GM18499 (cell line): ENCODE measurements at regions not wholly inside any gene's neighbourhood (a gene's known extent, or its start where the extent isn't known, plus 50 kb on each side); places are given as distances from the start of the nearest gene placed in this dataset.

Experiments
- ATAC-seq: cut with Tn5 transposase; IDR thresholded peaks from one replicate; pipeline ENCODE4 v1.9.1; 2021; ENCODE audit warnings: moderate number of reproducible peaks; ENCODE audit not compliant: insufficient read depth, unreplicated experiment

DNA sequence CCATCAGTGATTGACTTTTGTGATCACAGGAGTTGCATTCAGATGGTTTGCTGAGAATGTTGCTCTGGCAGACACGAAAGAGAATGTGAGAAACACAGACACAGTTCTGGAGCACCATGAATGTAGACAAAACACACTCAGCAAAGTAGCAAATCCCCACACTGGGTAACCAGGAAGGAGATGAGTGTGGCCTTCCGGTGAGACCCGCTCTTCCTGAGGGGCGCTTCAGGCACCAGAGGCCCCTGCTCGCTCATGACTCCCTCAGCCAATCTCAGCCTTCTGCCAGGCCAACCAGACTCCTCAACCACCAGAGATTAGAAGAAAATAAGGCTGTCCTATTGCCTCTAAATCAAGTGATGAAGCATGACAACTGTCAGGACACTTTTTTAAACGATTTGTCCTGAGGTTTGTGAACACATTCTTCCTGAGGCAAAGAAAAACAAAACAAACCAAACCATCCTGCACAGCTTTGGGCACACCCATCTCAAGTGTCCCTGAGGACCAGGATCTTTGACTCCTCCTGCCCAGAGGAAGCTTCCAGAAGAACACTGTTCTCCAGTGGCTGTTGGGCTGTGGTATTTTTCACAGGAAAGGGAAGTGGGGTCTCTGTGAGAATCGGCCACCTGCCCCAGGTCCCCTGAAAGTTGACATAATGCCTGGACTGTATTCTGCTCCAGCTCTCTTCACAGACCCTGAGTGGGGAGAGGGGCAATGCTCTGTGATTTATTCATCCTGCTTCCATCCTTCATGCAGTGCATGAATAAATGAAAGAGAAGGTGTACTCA is 152.8 kb downstream of the BCL11A start:
- no peak for ATAC-seq

DNA sequence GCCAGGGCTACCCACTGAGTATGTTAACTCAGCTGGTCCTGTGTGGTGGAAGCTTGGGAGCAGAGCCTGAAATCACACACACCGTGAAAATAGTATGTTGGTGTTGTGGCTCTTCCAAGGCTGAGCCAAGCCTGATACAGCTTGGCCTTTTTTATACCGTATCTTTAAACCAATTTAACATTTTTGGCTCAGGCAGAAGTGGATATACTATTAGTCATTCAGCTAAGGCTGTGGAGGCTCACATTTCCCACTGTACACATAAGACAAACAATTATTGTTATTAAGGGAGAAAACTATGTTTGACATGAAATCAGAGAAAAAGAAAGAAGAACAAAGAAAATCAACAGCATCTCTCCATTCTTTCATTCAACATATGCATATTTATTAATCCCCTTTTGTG is 159.0 kb downstream of the BCL11A start:
- no peak for ATAC-seq

DNA sequence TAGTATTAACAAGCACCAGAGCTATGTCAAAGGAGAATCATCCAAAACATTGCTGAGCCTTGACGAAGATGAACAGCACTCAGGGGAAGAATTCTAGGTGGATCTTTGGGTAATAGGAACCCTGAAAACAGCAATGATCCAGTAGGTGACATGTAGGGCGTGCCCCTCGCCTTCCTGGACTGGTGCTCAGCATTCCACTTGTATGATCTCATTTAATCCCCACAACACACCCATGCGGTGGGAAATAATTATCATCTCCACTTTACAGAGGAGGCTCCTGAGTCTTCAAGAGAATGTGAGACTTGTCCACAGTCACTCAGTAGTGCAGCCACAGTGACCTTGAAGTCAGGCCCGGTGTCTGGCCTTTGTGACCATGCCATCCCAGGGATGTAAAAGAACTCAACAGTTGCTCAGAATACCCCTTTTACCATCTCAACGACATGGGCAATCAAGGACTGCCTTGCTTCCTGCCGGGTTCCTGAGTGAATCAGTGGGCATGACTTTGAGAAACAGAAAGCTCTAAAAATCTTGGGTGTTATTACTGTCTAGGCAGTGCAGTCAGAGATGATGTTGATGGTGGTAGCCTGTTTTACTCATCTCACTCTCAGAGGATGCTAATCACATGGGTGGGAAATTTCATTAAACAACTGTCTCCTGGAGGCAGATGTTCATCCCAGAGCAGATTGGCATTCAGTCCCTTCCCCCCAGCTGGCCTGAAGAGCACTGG is 161.6 kb downstream of the BCL11A start:
- ATAC-seq = no peak

DNA sequence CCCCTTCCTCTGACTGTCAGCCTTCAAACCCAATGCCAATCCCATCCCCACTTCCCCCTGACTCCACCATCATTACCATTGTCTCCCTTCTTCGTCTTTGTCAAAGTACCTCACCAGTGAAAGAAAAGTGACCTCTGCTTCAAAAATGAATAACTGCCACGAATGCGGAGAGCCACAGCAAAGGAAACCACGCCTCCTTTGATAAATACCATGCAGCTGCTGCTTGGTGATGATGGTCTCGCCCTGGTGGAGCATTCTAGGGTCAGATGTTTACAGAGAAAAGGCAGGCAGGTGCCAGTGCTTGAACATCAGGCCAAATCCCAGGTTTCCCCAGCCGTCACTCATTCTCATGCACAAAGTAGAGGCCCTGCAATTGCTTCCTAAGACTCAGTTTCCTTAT is 162.2 kb downstream of the BCL11A start:
- no peak for ATAC-seq

DNA sequence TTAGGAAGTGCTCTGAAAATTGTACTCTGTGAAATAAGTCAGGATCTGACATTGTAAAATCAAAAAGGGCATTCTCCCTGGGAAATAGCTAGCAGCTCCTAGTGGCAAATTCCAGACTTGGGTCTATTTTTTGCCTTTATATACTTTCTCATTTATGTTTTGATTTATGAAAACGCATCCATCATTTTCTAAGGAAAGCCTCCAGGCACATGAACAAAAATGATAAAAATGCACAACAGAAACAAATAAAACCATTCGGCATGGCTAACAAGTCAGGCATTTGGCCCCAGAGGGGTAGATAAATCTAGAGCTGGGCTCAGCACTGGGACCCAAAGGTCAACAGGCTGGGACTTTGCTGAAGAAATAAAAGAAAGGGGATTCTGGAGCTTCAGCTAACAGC is 167.0 kb downstream of the BCL11A start:
- ATAC-seq = no peak

DNA sequence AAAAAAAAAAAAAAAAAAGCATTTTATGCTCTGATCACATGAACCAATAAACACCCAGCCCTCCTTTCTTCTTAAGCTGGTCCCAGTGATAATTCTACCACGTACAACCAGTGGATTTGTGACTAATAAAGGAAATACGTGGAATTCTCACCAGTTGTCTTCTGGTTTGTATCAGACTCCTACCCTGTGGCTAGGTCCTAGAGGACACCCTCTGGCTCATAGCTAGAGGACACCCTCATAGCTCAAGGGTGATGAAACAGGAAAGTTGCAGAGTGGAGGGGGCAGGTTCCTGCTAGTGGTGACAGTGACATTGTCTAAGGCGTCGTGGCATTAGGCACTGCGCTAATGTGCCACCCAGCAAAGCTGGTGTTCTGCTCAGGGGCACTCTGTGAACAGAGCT is 167.8 kb downstream of the BCL11A start:
- no peak for ATAC-seq

DNA sequence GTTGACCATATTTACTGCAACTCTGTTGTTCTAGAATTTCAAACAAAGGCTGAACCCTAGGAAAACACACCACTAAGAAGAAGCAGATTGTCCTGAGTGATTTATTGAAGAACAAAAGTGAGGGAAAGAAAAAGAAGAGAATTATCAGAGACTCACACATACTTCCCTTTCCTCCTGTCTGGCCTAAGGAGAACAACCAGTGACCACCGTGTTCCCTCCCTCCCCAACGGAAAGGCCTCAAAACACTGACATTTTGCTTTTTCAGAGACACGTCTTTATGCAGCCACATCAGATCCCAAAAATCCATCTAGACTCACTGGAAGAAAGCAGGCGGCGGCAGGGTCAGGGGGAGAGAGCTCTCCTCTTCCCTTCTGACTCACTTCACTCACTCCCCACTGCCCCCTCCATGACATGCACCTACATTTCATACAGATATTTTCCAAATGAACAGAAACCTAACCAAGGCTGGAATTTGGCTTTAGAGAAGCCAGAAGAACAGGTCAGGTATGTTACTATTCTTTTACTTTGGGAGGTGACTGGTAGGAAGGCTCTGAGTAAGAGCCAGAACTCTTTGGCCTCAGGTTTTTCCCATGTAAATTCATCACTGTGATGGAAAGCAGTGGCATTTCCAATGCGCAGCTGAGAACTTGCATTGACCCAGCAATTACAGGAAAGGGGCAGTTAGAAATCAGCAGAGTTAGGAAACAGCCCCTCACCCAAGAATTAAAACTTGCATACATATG is 169.9 kb downstream of the BCL11A start:
- ATAC-seq = no peak

DNA sequence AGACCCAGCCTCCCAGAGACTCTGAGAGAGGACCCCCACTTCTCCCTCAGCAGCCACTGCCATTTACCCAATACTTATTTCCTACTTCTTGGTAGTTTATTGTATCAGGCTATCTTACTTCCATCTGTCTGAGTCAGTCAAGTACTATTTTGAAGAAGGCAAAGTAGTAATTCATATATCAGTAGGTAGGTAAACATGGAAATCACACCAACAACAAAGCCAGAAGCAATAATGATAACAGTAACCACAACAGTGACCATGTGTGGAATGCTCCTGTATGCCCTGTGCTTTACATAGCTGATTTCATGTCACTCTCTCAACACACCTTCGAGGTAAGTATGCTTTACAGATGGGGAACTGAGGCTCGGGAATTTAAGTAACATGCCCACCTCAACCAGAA is 173.0 kb downstream of the BCL11A start:
- no peak for ATAC-seq

DNA sequence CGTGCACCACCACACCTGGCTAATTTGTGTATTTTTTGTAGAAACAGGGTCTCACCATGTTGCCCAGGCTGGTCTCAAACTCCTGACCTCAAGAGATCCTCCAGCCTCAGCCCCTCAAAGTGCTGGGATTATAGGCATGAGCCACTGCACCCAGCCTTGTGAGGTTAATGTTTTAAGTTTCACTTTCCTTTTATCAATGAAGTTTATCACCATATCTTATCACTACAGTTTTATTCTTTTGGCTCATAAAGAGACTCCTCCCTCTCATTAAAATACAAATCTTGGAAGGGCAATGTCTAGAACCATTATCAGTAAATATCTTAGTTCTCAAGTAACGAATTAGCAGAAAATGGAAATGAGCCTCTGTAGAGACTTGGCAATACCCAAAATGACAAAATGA is 173.8 kb downstream of the BCL11A start:
- no peak for ATAC-seq

DNA sequence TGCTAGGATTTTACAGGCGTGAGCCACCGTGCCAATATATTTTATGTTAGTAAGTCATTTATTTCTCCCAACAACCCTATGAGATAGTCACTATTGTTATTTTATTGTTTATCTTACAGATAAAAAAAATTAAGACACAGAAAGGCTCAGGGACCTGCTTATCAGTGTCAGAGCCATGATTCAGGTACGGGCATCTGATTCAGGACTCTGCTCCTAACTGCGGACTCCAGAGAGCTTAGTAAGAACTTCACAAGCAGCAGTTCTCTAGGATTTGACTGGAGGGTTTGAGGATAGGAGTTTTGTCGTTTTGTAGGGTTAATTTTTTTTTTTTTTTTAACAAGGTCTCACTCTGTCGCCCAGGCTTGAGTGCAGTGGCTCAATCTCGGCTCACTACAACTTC is 174.2 kb downstream of the BCL11A start:
- no peak for ATAC-seq

DNA sequence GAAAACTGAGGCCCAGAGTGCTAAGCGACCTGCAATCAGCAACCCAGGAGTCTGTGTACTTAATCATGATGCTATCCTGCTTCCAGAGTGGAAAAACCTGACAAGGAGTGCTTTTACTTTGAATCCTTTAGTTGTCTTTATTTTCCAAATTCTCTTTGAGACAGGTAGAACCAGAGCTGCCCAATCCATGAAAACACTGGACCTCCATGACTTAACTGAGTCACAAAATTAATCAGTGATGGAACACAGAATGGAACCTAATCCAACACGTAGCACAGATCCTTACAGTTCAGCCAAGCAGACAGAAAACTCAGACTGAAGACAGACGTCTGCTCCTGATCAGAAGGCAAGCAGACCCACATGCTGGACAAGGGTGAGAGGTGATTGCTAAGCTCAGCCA is 175.6 kb downstream of the BCL11A start:
- no peak for ATAC-seq

DNA sequence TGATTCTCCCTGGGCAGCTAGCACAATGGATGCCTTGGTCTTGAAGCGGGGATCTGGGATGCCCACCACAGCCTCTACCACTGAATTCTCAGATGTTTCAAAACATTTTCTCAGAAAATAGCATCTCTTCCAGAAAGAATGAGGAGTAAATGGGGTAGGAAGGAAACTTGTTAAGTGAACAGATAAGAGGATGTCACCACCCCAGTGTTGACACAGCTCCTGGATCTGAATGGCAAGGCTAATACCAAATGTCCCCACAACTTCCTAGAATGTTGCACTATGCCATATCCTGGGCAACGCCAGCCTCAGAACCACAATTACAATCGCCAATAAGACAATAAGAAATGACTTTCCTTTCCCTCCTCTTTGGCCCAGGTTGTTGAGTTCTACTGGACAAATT is 177.2 kb downstream of the BCL11A start:
- ATAC-seq = no peak

DNA sequence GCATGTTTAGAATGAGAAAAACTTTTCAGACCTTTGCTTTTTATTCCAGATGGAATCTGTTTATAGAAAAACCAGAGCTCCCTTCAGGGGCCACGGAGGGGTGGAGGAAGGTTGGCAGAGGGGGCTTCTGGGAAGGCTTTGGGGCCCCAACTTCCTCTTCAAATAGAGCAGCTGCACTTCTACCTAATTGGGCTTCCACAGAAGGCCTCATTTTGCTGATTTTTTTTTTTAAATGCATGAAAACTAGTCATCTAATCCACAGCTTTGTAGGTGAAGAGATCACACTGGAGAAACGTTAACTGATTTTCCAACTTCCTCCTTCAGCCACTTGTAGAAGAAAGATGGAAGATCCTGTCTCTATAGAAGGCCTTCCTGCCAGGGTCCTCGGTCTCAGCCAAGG is 181.8 kb downstream of the BCL11A start:
- ATAC-seq = no peak

DNA sequence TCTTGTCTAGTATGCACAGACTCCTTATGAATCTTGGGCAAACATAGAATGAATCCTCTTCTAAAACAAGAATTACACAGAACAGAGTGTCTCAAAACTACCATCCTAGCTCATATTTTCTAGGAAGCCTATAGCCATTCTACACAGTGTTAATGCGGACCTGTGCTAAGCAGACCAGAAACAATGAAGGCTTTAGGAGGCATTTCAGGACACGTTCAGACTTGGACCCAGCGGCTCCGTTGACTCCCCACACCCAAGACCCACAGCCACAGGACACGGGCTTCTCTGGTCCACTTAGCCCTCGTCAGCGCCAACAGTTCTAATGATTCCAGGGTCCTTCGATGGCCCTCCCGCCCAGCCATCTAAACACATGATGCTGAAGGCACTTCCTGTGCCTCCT is 182.2 kb downstream of the BCL11A start:
- no peak for ATAC-seq

DNA sequence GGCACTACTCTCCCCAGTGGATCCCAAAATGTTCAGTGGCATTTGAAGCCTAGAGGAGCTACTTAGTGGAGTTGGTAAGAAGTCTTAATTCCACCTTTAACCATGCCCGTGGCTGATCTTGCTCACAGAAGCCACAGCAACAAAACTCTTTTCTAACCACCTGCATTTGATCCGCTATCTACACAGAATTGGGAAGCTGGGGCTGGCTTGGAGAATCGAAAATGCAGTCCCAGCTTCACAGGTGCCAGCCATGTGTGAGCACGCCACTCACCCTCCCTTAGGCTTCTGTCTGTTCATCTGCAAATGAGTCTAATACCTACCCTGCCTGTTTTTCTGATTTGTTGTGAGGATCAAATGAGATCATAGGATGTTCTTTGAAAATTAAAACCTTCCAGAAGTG is 182.6 kb downstream of the BCL11A start:
- no peak for ATAC-seq

DNA sequence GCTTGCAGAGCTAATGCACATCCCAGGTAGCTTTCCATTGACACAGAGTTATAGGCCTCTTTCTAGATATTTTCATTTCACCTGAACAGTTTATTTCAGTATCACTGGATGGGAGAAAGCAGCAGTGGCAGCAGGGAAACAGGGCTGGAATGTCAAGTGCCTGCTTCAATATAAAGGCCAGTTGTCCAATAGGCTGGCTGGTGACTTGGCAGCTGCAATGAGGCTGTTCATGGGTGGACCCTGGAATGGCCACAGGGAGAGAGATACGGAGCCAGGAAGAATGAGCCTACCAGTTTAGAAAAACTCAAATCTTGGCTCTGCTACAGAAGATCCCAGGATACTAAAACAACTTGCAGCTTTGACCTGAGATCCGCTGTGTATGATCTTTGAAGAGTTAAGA is 185.0 kb downstream of the BCL11A start:
- no peak for ATAC-seq

DNA sequence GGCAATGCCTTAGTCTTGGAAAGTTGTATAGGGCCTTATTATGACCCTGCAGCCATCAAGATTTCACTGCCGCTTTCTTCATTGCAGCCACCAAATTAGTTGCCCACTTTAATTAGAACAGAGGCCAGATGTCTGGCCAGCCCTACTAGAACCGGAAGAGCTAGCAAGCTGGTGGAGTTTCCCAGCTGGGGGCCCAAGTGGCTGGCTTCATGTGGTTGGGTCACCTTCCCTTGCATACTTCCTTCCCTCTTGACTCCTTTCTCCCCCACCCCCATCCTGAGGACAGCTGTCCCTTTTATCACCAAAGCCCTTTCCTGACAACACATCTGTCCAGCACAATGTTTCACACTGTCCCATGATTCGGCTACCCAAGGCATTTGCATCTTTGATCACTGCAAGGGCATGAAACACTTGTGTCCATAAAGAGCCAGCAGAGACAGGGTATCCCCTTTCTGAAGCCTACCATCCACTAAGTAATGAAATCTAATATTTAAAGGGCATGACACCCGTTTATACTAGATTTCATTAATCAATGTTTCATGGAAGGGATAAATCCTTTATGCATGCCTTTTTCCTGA is 187.2 kb downstream of the BCL11A start:
- no peak for ATAC-seq

DNA sequence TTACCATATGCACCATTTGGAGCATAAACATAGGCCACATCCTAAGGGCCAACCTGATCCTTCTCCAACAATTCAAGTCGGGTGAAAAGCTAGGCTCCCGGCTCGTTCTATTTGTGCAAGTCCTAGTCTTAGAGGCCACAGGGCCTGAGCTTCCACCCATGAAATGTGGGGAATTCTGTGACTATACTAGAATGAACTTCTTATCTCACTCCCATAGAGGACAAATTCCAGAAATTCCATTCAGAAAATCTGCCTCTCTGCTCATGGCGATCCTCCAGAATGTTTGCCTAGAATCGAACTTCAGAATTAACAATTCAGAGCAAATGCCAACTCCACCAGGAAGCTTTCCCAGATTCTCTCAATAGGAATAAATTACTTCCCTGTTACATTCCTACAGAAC is 187.9 kb downstream of the BCL11A start:
- ATAC-seq = no peak

DNA sequence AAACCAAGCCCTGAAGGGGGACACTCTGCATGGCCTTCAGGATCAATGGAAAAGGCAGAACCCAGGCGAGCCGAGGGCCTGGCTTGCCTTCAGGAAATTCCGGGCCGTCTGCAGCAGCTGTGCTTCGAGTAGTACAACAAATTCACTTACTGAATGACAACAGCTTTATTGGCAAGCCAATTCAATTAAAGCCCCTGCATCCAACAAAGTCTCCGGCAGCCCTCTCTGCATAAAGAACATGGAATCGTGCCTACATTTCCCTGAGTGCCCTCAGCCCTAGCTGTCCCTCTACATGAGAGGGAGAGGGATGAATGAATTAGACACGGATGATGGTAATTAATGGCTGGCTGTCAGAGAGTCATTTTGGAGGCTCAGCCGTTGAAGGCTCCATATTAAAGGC is 189.0 kb downstream of the BCL11A start:
- ATAC-seq = no peak

DNA sequence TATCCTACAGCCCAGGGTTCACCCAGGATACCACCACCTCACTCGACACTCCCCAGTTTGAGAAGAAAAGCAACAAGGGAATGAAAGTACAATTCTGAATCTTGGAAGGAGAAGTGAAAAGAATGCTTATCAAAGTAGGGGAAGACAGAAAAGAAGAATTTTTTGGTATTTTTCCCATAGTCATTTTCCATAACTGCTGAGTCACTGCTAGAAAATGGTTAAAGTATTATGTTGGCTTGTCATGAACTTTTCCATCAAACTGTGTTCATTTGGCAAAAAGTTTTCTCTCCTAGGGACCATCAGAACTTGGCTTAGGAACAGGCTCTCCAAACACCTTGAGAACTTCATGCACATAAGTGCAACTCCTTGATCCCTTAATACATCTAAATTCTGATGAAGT is 192.0 kb downstream of the BCL11A start:
- no peak for ATAC-seq

DNA sequence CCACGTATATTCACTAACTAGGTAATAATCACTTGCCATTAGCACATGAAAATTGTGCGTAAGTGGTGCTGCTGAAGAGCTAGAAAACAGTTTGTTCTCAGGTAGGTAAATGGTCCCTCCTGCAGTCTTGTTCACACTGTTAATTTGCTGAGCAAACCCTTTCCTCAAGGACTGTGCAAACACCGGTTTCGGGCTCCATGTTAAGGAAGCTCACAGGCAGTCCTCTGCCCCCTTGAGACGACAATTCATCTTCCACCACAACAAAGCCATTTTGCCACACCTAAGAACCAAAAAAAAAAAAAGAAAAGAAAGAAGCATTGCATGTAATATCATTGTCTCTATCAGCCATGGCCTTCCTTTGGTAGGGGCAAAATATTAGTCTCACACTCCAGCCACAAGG is 193.9 kb downstream of the BCL11A start:
- no peak for ATAC-seq
